GM18511 (cell line): ENCODE measurements at regions not wholly inside any gene's neighbourhood (a gene's known extent, or its start where the extent isn't known, plus 50 kb on each side); places are given as distances from the start of the nearest gene placed in this dataset.

Experiments
- ATAC-seq: cut with Tn5 transposase; IDR thresholded peaks from one replicate; pipeline ENCODE4 v1.9.1; 2021; ENCODE audit warnings: mild to moderate bottlenecking, moderate library complexity; ENCODE audit not compliant: unreplicated experiment

GRCh38 chr2:134134827-134135226 is 119.0 kb upstream of the MGAT5 start:
- no peak for ATAC-seq

GRCh38 chr2:134135793-134136192 is 118.1 kb upstream of the MGAT5 start:
- ATAC-seq, result no peak

- no peak for ATAC-seq
These were observed 117.1 kb upstream of the MGAT5 start for GRCh38 chr2:134136731-134137130.

- ATAC-seq, result no peak
These were observed 116.7 kb upstream of the MGAT5 start for GRCh38 chr2:134137182-134137611.

GRCh38 chr2:134138115-134138514 is 115.8 kb upstream of the MGAT5 start:
- no peak for ATAC-seq

- no peak for ATAC-seq
These were observed 114.3 kb upstream of the MGAT5 start for GRCh38 chr2:134139611-134140010.

- ATAC-seq, result no peak
These were observed 113.6 kb upstream of the MGAT5 start for GRCh38 chr2:134140251-134140661.

- ATAC-seq, result no peak
These were observed 112.1 kb upstream of the MGAT5 start for GRCh38 chr2:134141598-134142340.

- no peak for ATAC-seq
These were observed 111.5 kb upstream of the MGAT5 start for GRCh38 chr2:134142341-134142738.

GRCh38 chr2:134142903-134143302 is 111.0 kb upstream of the MGAT5 start:
- ATAC-seq, result no peak

GRCh38 chr2:134143568-134143967 is 110.3 kb upstream of the MGAT5 start:
- ATAC-seq, result no peak

- ATAC-seq, result no peak
These were observed 109.7 kb upstream of the MGAT5 start for GRCh38 chr2:134144081-134144596.

GRCh38 chr2:134144651-134145050 is 109.2 kb upstream of the MGAT5 start:
- no peak for ATAC-seq

- no peak for ATAC-seq
These were observed 108.4 kb upstream of the MGAT5 start for GRCh38 chr2:134145519-134145918.

- ATAC-seq, result no peak
These were observed 107.7 kb upstream of the MGAT5 start for GRCh38 chr2:134146161-134146560.

GRCh38 chr2:134146620-134147019 is 107.3 kb upstream of the MGAT5 start:
- no peak for ATAC-seq

GRCh38 chr2:134148172-134148571 is 105.7 kb upstream of the MGAT5 start:
- ATAC-seq, result no peak

GRCh38 chr2:134148843-134149472 is 104.9 kb upstream of the MGAT5 start:
- ATAC-seq, result no peak

- no peak for ATAC-seq
These were observed 104.0 kb upstream of the MGAT5 start for GRCh38 chr2:134149904-134150303.

GRCh38 chr2:134150760-134151159 is 103.1 kb upstream of the MGAT5 start:
- ATAC-seq, result no peak

GRCh38 chr2:134152045-134153010 is 101.5 kb upstream of the MGAT5 start:
- ATAC-seq, result no peak
